AG04450 (cell line): ENCODE measurements at regions not wholly inside any gene's neighbourhood (a gene's known extent, or its start where the extent isn't known, plus 50 kb on each side); places are given as distances from the start of the nearest gene placed in this dataset.

Source experiments
- CTCF ChIA-PET: fragments of 300-600, 350-600 bp; formaldehyde crosslinking; extraction: SDS; loops from one replicate; lab custom pipeline; 2022; ENCODE audit warnings: antibody characterized with exemption, inconsistent platforms; lab: Charles Lee
- POLR2A ChIA-PET: fragments of 350-600 bp; formaldehyde crosslinking; extraction: SDS; loops from one replicate; lab custom pipeline; 2021; ENCODE audit warnings: antibody characterized with exemption, inconsistent platforms; lab: Yijun Ruan, JAX
- DNase-seq: peaks from one replicate; pipeline ENCODE4 v3.0.0-alpha.2; 2011; ENCODE audit warnings: low read depth, low spot score
- H3K27ac ChIP-seq: one replicate; pipeline ENCODE4 v1.5.1; 2012; ENCODE audit warnings: low read depth, low read length, control low read depth
- H3K27me3 ChIP-seq: one replicate; pipeline ENCODE4 v1.6.0; 2012; ENCODE audit warnings: low read length; ENCODE audit not compliant: control insufficient read depth, insufficient read depth
- H3K4me3 ChIP-seq: 2 replicates; pipeline ENCODE4 v1.5.1; 2011; ENCODE audit warnings: mild to moderate bottlenecking, low read depth, low read length, control low read depth
- H3K9me3 ChIP-seq: 2 replicates; pipeline ENCODE4 v1.5.1; 2012; ENCODE audit warnings: low read length; ENCODE audit not compliant: control insufficient read depth, insufficient read depth
- TF ChIP-seq, protein P1 (sequence below): IDR thresholded peaks from 2 replicates; pipeline ENCODE4 v1.5.1; 2011; ENCODE audit warnings: low read depth, low read length, control low read depth, inconsistent platforms

DNA sequence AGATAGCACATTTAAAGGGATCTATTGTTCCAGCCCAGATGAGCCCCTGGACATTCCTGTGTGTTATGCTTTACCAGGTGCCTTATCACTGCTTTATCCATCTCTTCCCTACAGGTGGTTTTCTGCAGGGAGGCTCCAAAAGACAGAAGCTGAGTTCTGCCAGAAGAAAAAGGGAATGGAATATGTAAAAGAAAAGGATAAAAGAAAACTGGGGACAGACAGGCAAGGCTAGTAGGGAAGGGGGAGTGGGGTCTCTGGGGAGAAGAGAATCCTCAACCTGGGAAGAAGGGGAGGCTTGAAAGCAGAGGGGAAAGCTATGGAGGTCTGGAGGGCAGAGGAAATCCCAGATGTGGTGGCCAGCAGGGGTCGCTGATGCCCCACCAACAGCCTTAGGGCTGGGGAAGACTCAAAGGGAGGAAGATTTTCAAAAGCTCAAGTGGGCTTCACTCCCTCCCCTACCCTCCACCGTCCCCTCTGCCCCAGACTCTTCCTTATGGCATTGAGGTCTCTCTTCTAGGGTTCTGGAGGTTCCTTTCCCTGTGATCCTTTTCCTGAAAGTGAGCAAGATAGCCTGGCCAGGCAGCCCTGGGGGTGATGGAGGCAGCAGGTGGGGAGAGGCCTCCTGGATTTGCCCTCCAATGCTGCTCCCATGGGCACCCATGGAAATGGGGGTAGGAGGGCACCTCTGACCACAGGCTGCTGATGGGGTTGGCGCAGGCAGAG, 178.1 kb upstream of the PKDCC start:
- POLR2A ChIA-PET = interaction anchor here (0.6 to 3.3 kb wide), 10 partner anchors 10 to 224 kb away, joined by 3 to 22 read pairs (median 6); partner anchors contain the start of gene PKDCC
- TF ChIP-seq, protein P1, sequence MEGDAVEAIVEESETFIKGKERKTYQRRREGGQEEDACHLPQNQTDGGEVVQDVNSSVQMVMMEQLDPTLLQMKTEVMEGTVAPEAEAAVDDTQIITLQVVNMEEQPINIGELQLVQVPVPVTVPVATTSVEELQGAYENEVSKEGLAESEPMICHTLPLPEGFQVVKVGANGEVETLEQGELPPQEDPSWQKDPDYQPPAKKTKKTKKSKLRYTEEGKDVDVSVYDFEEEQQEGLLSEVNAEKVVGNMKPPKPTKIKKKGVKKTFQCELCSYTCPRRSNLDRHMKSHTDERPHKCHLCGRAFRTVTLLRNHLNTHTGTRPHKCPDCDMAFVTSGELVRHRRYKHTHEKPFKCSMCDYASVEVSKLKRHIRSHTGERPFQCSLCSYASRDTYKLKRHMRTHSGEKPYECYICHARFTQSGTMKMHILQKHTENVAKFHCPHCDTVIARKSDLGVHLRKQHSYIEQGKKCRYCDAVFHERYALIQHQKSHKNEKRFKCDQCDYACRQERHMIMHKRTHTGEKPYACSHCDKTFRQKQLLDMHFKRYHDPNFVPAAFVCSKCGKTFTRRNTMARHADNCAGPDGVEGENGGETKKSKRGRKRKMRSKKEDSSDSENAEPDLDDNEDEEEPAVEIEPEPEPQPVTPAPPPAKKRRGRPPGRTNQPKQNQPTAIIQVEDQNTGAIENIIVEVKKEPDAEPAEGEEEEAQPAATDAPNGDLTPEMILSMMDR = peak; percentile 89
- DNase-seq = peak; percentile 30

DNA sequence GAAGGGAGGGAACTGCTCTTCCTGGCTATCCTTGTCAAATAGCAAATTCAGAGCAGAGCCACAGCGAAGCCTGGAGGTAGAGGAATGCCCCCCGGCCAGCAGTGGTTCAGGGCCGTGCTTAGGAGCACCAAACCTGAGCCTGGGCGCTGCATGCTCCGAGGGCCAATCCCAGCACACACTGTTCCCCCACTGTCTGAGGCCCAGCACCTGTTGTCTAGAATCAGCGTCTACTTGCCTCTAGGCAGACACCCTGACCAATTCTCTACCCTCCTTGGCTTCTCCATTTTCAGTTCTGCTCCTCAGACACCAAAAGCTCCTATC, 177.6 kb upstream of the PKDCC start:
- H3K27me3 ChIP-seq = no peaks in the 10 kb centered on the region
- TF ChIP-seq, protein P1 = no peak
- ChIA-PET POLR2A (interaction anchor here (0.6 to 3.3 kb wide), 9 partner anchors 36 to 223 kb away, joined by 3 to 22 read pairs (median 5); partner anchors contain the start of gene PKDCC), CTCF (interaction anchor here (0.6 to 9.7 kb wide), 37 partner anchors 9 to 481 kb away, joined by 3 to 481 read pairs (median 5); partner anchors contain the start of gene PKDCC)
- DNase-seq = no peak
- H3K4me3 ChIP-seq = no peak overlapping the region
- H3K27ac ChIP-seq = no peak overlapping the region
- H3K9me3 ChIP-seq = no peaks in the 10 kb centered on the region

More for the DNA sequence above, 178.1 kb upstream of the PKDCC start:
- Histone ChIP-seq H3K27me3 (no peaks in the 10 kb centered on the region), H3K9me3 (no peaks in the 10 kb centered on the region), H3K4me3 (no peak overlapping the region), H3K27ac (no peak overlapping the region)
- CTCF ChIA-PET = interaction anchor here (0.6 to 9.7 kb wide), 43 partner anchors 9 to 562 kb away, joined by 3 to 481 read pairs (median 5); partner anchors contain the start of gene PKDCC

DNA sequence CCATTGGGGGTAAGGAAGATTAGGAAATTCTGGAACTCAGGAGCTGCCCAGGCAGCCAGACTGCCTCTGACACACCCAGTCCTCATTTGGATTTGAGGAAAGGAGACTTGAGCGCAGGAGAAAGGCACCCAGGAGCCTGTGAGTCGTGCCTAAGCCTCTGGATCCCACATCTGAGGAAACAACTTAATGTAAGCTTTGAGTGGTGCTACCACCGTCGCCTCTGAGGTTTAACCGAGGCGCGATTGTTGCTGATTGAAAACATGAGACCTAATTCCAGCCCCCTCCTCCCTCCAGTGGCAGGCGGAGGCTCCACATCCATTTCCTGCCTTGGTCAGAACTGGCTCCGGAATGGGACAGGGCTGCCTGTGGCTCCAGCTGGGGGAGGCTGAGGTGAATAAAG, 176.7 kb upstream of the PKDCC start:
- CTCF ChIA-PET = interaction anchor here (0.9 to 9.7 kb wide), 12 partner anchors 8 to 215 kb away, joined by 3 to 481 read pairs (median 10); partner anchors contain the start of gene PKDCC
- no peak for DNase-seq
- H3K4me3 ChIP-seq = no peak overlapping the region
- no peaks in the 10 kb centered on the region for H3K27me3 ChIP-seq
- H3K9me3 ChIP-seq = no peaks in the 10 kb centered on the region
- TF ChIP-seq, protein P1 = peak; percentile 41
- POLR2A ChIA-PET = interaction anchor here (1.6 to 3.3 kb wide), 2 partner anchors 35 to 181 kb away, joined by 6 to 15 read pairs; no protein-coding TSS in a partner anchor
- H3K27ac ChIP-seq = no peak overlapping the region

DNA sequence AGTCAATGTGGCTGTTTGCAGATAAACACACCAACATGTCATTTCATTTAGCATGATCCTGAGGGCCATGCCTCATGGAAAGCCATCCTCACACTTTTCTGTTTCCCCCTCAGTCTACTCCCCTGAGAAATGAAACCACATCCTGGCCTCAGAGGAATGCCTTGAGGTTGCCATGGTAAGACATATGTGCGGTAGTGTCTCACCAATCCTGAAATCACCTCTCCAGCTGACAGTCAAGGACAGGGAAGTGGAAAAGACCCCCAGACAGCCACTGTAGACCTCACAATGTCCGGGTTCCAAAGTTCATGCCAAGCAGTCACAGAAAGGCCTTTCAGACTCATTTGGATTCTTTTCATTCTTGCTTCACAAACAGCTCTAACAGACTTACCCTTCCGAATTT, 175.2 kb upstream of the PKDCC start:
- Histone ChIP-seq H3K27ac (no peak overlapping the region), H3K9me3 (no peaks in the 10 kb centered on the region), H3K4me3 (no peak overlapping the region), H3K27me3 (no peaks in the 10 kb centered on the region)
- TF ChIP-seq, protein P1 = no peak
- ChIA-PET POLR2A (interaction anchor here (1.8 to 3.3 kb wide), 2 partner anchors 34 to 180 kb away, joined by 5 to 15 read pairs; no protein-coding TSS in a partner anchor), CTCF (interaction anchor here (1.2 to 9.7 kb wide), 6 partner anchors 8 to 213 kb away, joined by 3 to 481 read pairs (median 25); partner anchors contain the start of gene PKDCC)
- DNase-seq = no peak
